A549 (cell line): ENCODE measurements at regions not wholly inside any gene's neighbourhood (a gene's known extent, or its start where the extent isn't known, plus 50 kb on each side); places are given as distances from the start of the nearest gene placed in this dataset.

Experiments
- ATAC-seq, 2 experiments: fragments of 200-7000 bp in 1 of 2; fragments of >200 bp in 1 of 2; cut with Nextera tagmentation in 1 of 2; cut with Tn5 transposase in 1 of 2; 3 replicates each; pipeline versions ENCODE4 v1.8.0 to v1.9.1; 2018 to 2020; ENCODE audit warnings: mild to moderate bottlenecking in 1 of 2, moderate library complexity in 1 of 2
- CTCF ChIA-PET: fragments of 300-600 bp; sonication (Branson Sonifier 250); formaldehyde crosslinking; extraction: SDS; loops from one replicate; lab custom pipeline; 2021; ENCODE audit warnings: antibody characterized with exemption, inconsistent platforms; lab: Yijun Ruan, JAX
- POLR2A ChIA-PET: fragments of 350-600 bp; formaldehyde crosslinking; extraction: SDS; loops from one replicate; lab custom pipeline; 2021; ENCODE audit warnings: antibody characterized with exemption, inconsistent platforms; lab: Yijun Ruan, JAX
- DNase-seq, 2 experiments: peaks; one replicate each; pipeline versions ENCODE4 v3.0.0 to v3.0.0-alpha.2; 2011 to 2016; ENCODE audit warnings: low read depth in 1 of 2, low spot score in 1 of 2
- FAIRE-seq: peaks from 2 replicates; lab custom pipeline; 2011; peaks lifted over from hg19 to GRCh38; lab: Jason Lieb, UNC
- H3K27ac ChIP-seq, 2 experiments: fragments of >200 bp; sonication (Bioruptor Twin); formaldehyde crosslinking; 3 replicates each; pipeline ENCODE4 v1.5.1; 2016 to 2017
- H3K4me1 ChIP-seq: fragments of >200 bp; sonication (Bioruptor Twin); formaldehyde crosslinking; 3 replicates; pipeline ENCODE4 v1.6.1; 2016
- H3K4me2 ChIP-seq: fragments of >200 bp; sonication (Bioruptor Twin); formaldehyde crosslinking; 3 replicates; pipeline ENCODE4 v1.6.1; 2016
- H3K4me3 ChIP-seq: fragments of >200 bp; sonication (Bioruptor Twin); formaldehyde crosslinking; 3 replicates; pipeline ENCODE4 v1.5.1; 2016
- H3K9me3 ChIP-seq: fragments of >200 bp; sonication (Bioruptor Twin); formaldehyde crosslinking; 3 replicates; pipeline ENCODE4 v1.6.1; 2016
- BCL3 ChIP-seq: fragments of >200 bp; sonication (Bioruptor Twin); formaldehyde crosslinking; IDR thresholded peaks from 3 replicates; pipeline ENCODE4 v1.6.1; 2016
- CBX8 ChIP-seq: fragments of 200-600 bp; sonication (generic); IDR thresholded peaks from 2 replicates; pipeline ENCODE4 v1.6.1; 2016
- CHD2 ChIP-seq: fragments of 150-350 bp; IDR thresholded peaks from 2 replicates; pipeline ENCODE4 v1.6.1; 2014; ENCODE audit warnings: low read length; ENCODE audit not compliant: partially characterized antibody
- CHD4 ChIP-seq: fragments of 200-600 bp; sonication (generic); IDR thresholded peaks from 2 replicates; pipeline ENCODE4 v1.6.1; 2016; ENCODE audit warnings: antibody characterized with exemption, mild to moderate bottlenecking, borderline replicate concordance
- E2F6 ChIP-seq: IDR thresholded peaks from 2 replicates; pipeline ENCODE4 v1.6.1; 2012; ENCODE audit warnings: low read depth, borderline replicate concordance
- EP300 ChIP-seq, 2 experiments: fragments of >200 bp; sonication (Bioruptor Twin); formaldehyde crosslinking; IDR thresholded peaks; 2 replicates in 1 of 2; 3 replicates in 1 of 2; pipeline ENCODE4 v1.6.1; 2016 to 2017
- FOSB ChIP-seq: fragments of 250-450 bp; sonication (Bioruptor Pico); IDR thresholded peaks from 2 replicates; pipeline ENCODE4 v1.5.0; 2020; ENCODE audit warnings: mild to moderate bottlenecking, moderate library complexity
- HEYL ChIP-seq: fragments of 250-450 bp; sonication (Bioruptor Pico); IDR thresholded peaks from 2 replicates; pipeline ENCODE4 v1.8.0; 2021; ENCODE audit warnings: mild to moderate bottlenecking, moderate library complexity
- KDM1A ChIP-seq: fragments of 200-600 bp; sonication (generic); IDR thresholded peaks from 2 replicates; pipeline ENCODE4 v1.6.1; 2016; ENCODE audit warnings: low read depth, mild to moderate bottlenecking
- MAFK ChIP-seq: fragments of 450-650 bp; IDR thresholded peaks from 2 replicates; pipeline ENCODE4 v1.6.1; 2014; ENCODE audit not compliant: partially characterized antibody
- MAZ ChIP-seq: fragments of 150-350 bp; IDR thresholded peaks from 2 replicates; pipeline ENCODE4 v1.6.1; 2014; ENCODE audit warnings: antibody characterized with exemption, low read depth, low read length, borderline replicate concordance
- NFE2L2 ChIP-seq: fragments of 150-350 bp; conservative IDR thresholded peaks from 2 replicates; pipeline ENCODE4 v1.6.1; 2014; ENCODE audit warnings: low read length
- NR3C1 ChIP-seq: fragments of >200 bp; sonication (Bioruptor Twin); formaldehyde crosslinking; IDR thresholded peaks from 3 replicates; pipeline ENCODE4 v1.6.1; 2017
- PBX3 ChIP-seq: IDR thresholded peaks from 2 replicates; pipeline ENCODE4 v1.6.1; 2012
- POLR2A ChIP-seq: IDR thresholded peaks from 2 replicates; pipeline ENCODE4 v1.6.1; 2012; ENCODE audit warnings: mild to moderate bottlenecking, low read length
- RARB ChIP-seq: fragments of 250-450 bp; sonication (Bioruptor Pico); IDR thresholded peaks from 2 replicates; pipeline ENCODE4 v1.8.0; 2021; ENCODE audit warnings: mild to moderate bottlenecking, moderate library complexity
- RCOR1 ChIP-seq: fragments of 150-350 bp; IDR thresholded peaks from 2 replicates; pipeline ENCODE4 v1.6.1; 2014; ENCODE audit warnings: antibody characterized with exemption, low read length, low read depth
- REST ChIP-seq: fragments of 200-600 bp; sonication (generic); IDR thresholded peaks from 2 replicates; pipeline ENCODE4 v1.6.1; 2016; ENCODE audit warnings: antibody characterized with exemption, mild to moderate bottlenecking, moderate library complexity
- RNF2 ChIP-seq: fragments of 200-600 bp; sonication (generic); IDR thresholded peaks from 2 replicates; pipeline ENCODE4 v1.6.1; 2016; ENCODE audit warnings: low read depth, mild to moderate bottlenecking, antibody characterized with exemption, moderate library complexity, borderline replicate concordance
- SREBF2 ChIP-seq: fragments of 450-650 bp; IDR thresholded peaks from 2 replicates; pipeline ENCODE4 v1.6.1; 2014; ENCODE audit warnings: mild to moderate bottlenecking, moderate library complexity
- TFCP2L1 ChIP-seq: fragments of 250-450 bp; sonication (Bioruptor Pico); IDR thresholded peaks from 2 replicates; pipeline ENCODE4 v1.5.0; 2021; ENCODE audit warnings: mild to moderate bottlenecking
- TP53 ChIP-seq: fragments of 250-450 bp; sonication (Bioruptor Pico); IDR thresholded peaks from 2 replicates; pipeline ENCODE4 v1.5.0; 2021; ENCODE audit warnings: mild to moderate bottlenecking, moderate library complexity
- USF2 ChIP-seq: fragments of 450-650 bp; IDR thresholded peaks from 2 replicates; pipeline ENCODE4 v1.6.1; 2014; ENCODE audit warnings: antibody characterized with exemption
- ZC3H11A ChIP-seq: fragments of 450-650 bp; IDR thresholded peaks from 2 replicates; pipeline ENCODE4 v1.6.1; 2014; ENCODE audit warnings: antibody characterized with exemption, mild to moderate bottlenecking
- ZNF302 ChIP-seq: fragments of 250-450 bp; sonication (Bioruptor Pico); IDR thresholded peaks from 2 replicates; pipeline ENCODE4 v1.9.0; 2021; ENCODE audit warnings: inconsistent platforms, mild to moderate bottlenecking, moderate library complexity
- WGBS: methylation state at CpG from one replicate; pipeline ENCODE4 v1.1.6; 2017; ENCODE audit errors: missing lambda C conversion rate; 5-methylcytosine and 5-hydroxymethylcytosine counted together

- ChIA-PET CTCF (no interaction called here), POLR2A (no interaction called here)
- no peak for FAIRE-seq
- Histone ChIP-seq H3K4me1 (0 out of 3 replicates have a peak, but pooled peaks cover 5% of the 10 kb centered on the region), H3K4me3 (no peak overlapping the region), H3K4me2 (no peak overlapping the region), H3K27ac (no peak overlapping the region), H3K9me3 (no peaks in the 10 kb centered on the region)
- no peak for DNase-seq
- no peak for ATAC-seq
- TF ChIP-seq SREBF2, result no peak
- TF ChIP-seq ZNF302, result no peak
- TF ChIP-seq FOSB (CRISPR knock-in tag), result no peak
- TF ChIP-seq REST, result no peak
- TF ChIP-seq PBX3, result no peak
- TF ChIP-seq, all 56 proteins: peak for 0
These were observed 58.3 kb upstream of the BACH2 start for GRCh38 chr6:90354961-90355360.

GRCh38 chr6:90351696-90352095, 55.1 kb upstream of the BACH2 start:
- no peak overlapping the region for H3K27ac ChIP-seq
- ATAC-seq (no peak), FAIRE-seq (no peak), DNase-seq (no peak)
- 28% methylated on average over 4 of the region's 4 CpGs for WGBS
- ChIA-PET CTCF (no interaction called here), POLR2A (no interaction called here)
- no peak overlapping the region for H3K4me2 ChIP-seq
- H3K4me3 ChIP-seq, result no peak overlapping the region
- TF ChIP-seq HEYL (CRISPR knock-in tag) (no peak), RCOR1 (no peak), MAZ (no peak), NR3C1 (no peak), USF2 (no peak), EP300 (IDR thresholded peaks at IDR 0.05) (no peak), BCL3 (no peak), SREBF2 (no peak), KDM1A (no peak), NFE2L2 (no peak), CHD4 (no peak), ZC3H11A (no peak)
- H3K9me3 ChIP-seq, result no peaks in the 10 kb centered on the region
- no peaks in the 10 kb centered on the region for H3K4me1 ChIP-seq

- no peak for DNase-seq
- ChIA-PET CTCF (no interaction called here), POLR2A (no interaction called here)
- no peak for ATAC-seq
- H3K9me3 ChIP-seq, result no peaks in the 10 kb centered on the region
- no peaks in the 10 kb centered on the region for H3K4me1 ChIP-seq
- FAIRE-seq, result no peak
- H3K4me2 ChIP-seq, result no peak overlapping the region
- 29% methylated on average over 8 of the region's 8 CpGs for WGBS
- H3K4me3 ChIP-seq, result no peak overlapping the region
- no peak overlapping the region for H3K27ac ChIP-seq
- no peak for TF ChIP-seq TP53 (CRISPR knock-in tag)
- TF ChIP-seq CHD2, result no peak
- TF ChIP-seq POLR2A, result no peak
- TF ChIP-seq E2F6, result no peak
- no peak for TF ChIP-seq RCOR1
- no peak for TF ChIP-seq CHD4
- TF ChIP-seq RNF2, result no peak
- no peak for TF ChIP-seq MAFK
- no peak for TF ChIP-seq USF2
- TF ChIP-seq PBX3, result no peak
- no peak for TF ChIP-seq TFCP2L1
- TF ChIP-seq CBX8, result no peak
- TF ChIP-seq RARB (CRISPR knock-in tag), result no peak
These were observed 54.3 kb upstream of the BACH2 start for GRCh38 chr6:90350689-90351554.
